NCI-H2081 (cell line): ENCODE measurements at regions not wholly inside any gene's neighbourhood (a gene's known extent, or its start where the extent isn't known, plus 50 kb on each side); places are given as distances from the start of the nearest gene placed in this dataset.
"Not testable (repeated sequence)": the region's sequence is repeated elsewhere in the genome, so short reads cannot be mapped to it uniquely, and the experiment has no call there.

Source experiments
- DNase-seq, 2 experiments: peaks; one replicate each; lab custom pipeline; 2025; lab: John Stamatoyannopoulos, UW

- DNase-seq = no peak
These were observed 1005.1 kb downstream of the BRD1 start for GRCh38 chr22:48822278-48823233.

- no peak for DNase-seq
These were observed 1005.9 kb downstream of the BRD1 start for GRCh38 chr22:48821727-48822126.

- DNase-seq = no peak
These were observed 1006.4 kb downstream of the BRD1 start for GRCh38 chr22:48821346-48821690.

DNA sequence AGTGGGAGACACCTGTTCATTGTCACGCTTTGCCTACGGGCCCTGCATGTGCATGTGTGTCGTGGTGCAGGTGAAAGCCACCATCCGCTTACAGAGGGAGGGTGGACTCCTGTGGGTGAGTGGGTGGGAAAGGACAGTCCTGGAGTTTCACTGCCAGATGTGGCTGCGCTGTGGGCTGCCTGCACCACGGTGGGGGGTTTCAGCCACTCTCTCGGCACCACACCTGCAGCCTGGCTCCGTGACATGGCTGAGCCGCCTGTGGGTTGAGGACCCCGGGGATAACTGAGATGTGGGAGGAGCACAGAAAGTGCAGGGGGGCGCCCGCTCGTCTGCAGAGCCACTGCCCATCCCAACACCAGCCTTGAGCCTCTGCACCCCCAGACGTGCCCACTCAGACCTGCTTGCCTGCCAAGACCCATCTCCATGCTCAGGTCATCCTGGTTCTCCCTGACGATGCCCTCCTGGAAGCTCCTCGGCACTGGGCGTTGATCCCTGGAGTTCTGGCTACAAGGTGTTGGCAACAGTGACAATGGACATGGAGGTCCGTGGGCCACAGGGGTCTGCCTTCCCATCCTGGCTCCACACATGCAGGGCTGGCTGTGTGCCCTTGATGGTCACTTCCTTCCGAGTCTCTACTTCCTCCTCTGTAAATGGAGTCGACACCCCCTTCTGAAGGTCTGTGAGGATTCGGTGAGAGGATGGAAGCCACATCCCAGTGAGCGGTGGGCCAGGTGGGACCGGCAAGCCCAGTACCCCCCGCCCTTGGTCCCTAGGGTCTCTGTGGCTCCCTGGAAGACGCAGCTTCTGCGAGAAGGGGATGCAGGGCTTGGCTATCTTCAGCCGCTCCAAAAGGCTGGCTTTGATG is 1007.0 kb downstream of the BRD1 start:
- DNase-seq = no peak

DNA sequence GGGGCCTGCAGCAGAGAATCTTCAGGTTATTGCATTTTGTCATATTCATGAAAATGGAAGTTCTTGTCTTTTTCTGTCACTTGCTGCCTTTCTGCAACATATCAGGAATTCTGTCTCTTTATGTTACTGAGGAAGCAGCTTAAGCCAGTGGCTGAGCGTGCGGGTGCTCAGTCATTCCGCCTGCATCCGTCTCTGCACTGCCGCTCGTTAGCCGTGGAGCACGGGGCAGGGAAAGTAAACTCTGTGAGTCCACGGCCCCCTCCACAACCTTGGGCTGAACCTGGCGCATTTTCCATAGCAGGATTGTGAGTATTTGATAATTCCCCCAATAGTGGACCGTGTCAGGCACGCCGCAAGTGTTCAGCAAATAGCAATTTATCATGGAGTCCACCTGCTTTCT is 1007.7 kb downstream of the BRD1 start:
- peak in 1 of 2 experiments; percentile 53 for DNase-seq

GRCh38 chr22:48819232-48819631 is 1008.4 kb downstream of the BRD1 start:
- DNase-seq = no peak

GRCh38 chr22:48817491-48817890 is 1010.2 kb downstream of the BRD1 start:
- not testable (repeated sequence) for DNase-seq

GRCh38 chr22:48811885-48812284 is 1015.8 kb downstream of the BRD1 start:
- peak; percentile 50 to 84 for DNase-seq

DNA sequence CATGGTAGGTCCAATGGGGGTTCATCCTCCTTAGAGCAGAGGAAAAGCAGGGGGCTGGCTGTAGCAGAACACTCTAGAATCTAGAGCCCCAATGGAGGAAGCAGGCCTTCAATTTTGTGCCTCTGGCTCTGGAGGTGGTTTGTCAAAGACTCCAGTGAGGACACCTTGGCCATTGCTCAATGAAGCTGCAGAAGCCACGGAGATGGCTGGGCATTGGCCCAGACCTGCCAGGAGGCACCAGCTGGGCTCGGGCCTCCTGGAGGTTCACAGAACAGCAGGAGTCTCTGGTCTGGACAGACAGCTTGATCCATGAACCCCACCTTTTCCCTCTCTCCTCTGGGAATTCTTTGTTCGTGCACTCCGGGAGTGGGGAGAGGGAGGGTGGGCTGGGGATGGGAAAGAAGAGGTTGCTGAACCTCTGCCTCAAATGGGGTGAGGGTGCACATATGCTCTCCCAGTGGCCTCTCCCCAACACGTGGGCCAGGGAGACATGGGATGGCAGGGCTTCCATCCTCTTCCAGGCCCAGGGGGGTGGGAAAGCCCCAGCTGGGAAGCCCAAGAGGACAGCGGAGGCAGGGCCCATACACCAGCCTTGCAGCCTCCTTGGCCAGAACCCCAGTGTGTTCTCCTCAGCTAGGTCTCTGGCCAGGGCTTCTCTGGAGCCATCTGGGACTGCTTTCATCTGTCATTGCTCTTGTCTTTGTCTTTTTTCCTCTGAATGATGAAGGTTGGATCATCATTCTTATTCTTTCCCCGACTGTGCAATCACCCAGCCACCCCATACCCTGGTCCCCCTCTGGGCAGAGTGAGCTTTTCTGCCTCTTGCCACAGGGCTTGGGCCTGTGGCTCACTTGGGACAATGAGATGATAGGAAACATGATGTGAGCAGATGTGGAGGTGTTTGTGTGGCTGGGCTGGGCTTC is 1019.4 kb downstream of the BRD1 start:
- no peak for DNase-seq

DNA sequence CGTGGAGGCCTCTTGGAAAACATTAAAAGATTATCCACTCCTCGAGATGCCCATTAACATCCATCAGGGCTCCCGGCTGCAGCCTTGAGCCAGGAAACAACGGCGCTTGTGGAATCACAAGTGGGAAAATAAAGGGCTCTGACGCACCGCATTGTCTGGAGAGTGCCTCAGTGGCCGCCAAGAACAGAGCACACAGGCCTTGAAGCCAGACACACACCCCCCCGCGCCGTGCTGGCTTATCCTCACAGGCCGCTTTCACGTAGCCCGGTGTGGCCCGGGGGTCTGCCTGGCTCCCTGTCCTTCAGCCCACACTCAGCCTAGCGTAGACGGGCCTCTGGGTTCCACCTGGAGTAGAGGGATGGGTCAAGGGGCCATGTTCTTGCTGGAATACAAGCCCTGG is 1020.5 kb downstream of the BRD1 start:
- DNase-seq = no peak

- DNase-seq = no peak
These were observed 1021.4 kb downstream of the BRD1 start for GRCh38 chr22:48806227-48806781.

- DNase-seq = no peak
These were observed 1022.2 kb downstream of the BRD1 start for GRCh38 chr22:48805516-48805915.

DNA sequence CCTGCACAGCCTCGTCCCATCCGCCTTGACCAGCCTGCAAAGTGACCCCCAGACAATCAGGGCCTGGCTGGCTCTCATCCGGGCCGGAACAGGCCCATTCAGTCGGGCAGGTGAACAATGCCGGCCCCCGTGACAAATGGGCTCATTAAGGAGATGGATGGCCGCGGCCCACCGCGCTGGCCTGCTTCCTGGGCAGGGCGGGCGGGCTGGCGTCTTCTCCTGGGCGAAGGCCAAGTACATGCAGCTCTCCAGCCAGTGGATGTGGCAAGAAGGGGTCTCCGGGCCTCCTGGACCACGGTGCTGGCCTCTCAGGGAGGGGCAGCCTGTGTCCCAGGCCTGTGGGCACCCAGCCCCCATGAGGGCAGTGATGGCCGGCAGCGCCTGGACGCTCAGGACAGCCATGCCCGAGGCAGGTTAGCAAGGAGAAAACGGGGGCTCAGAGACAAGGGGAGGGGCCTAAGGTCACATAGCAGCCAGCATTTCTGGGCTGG is 1022.8 kb downstream of the BRD1 start:
- no peak for DNase-seq

- no peak for DNase-seq
These were observed 1023.5 kb downstream of the BRD1 start for GRCh38 chr22:48803948-48804810.

DNA sequence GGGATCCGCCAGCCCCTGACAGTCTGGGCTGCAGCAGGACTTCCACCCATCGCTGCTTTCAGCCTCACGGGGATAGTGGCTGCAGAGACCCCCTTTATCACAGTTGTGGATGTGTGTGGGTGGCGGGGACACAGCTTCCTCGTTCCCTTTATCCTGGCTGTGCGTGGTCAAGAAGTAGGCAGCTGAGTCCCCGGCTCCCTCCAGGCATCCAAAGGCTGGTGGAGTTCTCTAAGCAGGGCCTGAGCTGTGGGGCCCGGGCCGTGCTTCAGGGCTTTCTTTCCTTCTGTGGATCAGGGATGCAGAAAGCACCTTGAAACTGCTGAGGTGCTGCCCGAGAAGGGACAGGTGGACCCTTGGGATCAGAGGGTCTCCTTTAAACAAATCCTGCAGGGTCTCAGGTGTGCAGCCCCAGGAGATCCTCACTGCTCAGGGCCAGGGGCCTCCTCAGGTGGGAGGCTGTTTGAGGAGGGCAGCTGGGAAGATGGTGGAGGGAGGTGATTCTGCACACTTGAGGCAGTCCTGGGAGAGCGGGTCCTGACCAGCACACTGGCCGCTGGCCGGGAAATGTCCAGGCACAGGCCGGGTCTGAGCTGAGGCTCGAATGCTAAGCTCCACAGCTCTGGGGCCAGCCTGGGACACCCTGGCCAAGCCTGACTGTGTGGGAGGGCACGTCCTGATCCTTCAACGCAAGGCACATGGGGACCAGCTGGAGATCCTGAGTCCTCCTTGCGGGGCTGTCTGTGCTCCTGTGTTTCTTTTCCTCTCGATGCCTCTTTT is 1024.3 kb downstream of the BRD1 start:
- DNase-seq = no peak

- no peak for DNase-seq
These were observed 1025.1 kb downstream of the BRD1 start for GRCh38 chr22:48802576-48802975.

DNA sequence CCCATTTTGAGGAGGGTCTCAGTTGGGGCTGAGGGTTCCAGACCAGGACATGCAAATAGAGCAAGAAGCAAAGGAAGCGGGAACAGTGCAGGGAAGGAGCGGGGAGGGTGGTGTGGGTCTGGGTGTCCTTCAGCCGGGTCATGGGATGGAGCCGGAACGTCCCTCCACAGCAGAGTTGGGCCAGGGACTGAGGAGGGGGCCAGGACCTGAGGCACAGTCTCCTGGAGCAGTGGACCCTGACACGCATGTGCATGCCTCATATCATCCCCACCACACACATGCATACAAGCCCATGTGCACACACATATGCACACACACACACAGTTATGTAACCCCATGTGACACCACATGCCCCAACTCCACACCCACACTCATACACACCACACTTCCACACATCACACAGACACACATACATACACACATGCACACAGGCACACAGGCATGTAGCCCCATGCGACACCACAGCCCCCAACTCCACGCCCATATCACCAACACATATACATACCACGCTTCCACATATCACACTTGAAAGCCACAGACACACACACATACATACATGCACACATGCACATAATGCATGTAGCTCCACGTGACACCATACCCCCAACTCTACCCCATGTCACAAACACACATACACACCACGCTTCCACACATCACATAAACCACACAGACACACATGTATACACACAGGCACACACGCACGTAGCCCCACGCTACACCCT is 1026.6 kb downstream of the BRD1 start:
- DNase-seq = no peak

- no peak for DNase-seq
These were observed 1027.4 kb downstream of the BRD1 start for GRCh38 chr22:48800036-48800885.
